GM18907 (cell line): ENCODE measurements at regions not wholly inside any gene's neighbourhood (a gene's known extent, or its start where the extent isn't known, plus 50 kb on each side); places are given as distances from the start of the nearest gene placed in this dataset.
"Not testable (repeated sequence)": the region's sequence is repeated elsewhere in the genome, so short reads cannot be mapped to it uniquely, and the experiment has no call there.

ENCODE experiments used
- ATAC-seq: cut with Tn5 transposase; IDR thresholded peaks from one replicate; pipeline ENCODE4 v1.9.1; 2021; ENCODE audit warnings: mild to moderate bottlenecking, moderate library complexity; ENCODE audit not compliant: unreplicated experiment

GRCh38 chr16:10312784-10313724 lies 72.8 kb upstream of the ATF7IP2 start:
- ATAC-seq, result peak; percentile 83

GRCh38 chr16:10314317-10314716 lies 71.5 kb upstream of the ATF7IP2 start:
- ATAC-seq, result no peak

GRCh38 chr16:10314811-10315210 lies 71.0 kb upstream of the ATF7IP2 start:
- no peak for ATAC-seq

GRCh38 chr16:10317425-10318001 lies 68.3 kb upstream of the ATF7IP2 start:
- no peak for ATAC-seq

DNA sequence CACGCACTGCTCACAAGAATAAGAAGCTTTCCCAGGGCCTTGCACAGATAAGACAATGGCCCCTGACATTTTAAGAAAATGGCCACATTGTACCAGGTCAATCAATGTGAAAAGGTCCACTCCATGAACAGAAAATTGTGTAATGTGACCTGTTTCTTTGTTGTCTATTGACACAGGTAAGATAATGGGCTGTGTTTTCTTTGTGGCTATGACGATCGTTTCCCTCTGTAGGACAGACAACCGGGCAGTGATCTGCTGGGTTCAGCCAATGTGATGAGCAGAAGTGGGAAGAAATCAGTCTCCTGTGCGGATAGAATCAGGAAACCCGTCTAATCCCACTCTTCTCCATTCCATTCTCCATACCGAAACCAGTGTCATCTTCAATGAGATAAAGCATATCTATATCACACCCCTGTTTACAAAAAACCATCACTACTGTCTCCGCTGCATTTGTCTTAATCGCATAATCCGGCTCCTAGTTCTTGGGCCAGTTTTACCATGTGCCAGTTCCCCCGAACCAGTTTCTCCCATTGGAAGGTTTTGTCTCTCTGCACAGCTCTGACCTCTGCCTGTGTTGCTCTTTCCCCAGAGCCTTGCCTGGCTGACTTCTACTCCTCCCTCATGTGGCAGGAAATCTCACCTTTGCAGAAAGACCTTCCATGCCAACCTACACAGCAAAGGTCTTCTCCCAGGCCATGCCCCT lies 66.9 kb upstream of the ATF7IP2 start:
- ATAC-seq, result no peak

- ATAC-seq, result no peak
These were observed 64.2 kb upstream of the ATF7IP2 start for GRCh38 chr16:10321407-10322387.

DNA sequence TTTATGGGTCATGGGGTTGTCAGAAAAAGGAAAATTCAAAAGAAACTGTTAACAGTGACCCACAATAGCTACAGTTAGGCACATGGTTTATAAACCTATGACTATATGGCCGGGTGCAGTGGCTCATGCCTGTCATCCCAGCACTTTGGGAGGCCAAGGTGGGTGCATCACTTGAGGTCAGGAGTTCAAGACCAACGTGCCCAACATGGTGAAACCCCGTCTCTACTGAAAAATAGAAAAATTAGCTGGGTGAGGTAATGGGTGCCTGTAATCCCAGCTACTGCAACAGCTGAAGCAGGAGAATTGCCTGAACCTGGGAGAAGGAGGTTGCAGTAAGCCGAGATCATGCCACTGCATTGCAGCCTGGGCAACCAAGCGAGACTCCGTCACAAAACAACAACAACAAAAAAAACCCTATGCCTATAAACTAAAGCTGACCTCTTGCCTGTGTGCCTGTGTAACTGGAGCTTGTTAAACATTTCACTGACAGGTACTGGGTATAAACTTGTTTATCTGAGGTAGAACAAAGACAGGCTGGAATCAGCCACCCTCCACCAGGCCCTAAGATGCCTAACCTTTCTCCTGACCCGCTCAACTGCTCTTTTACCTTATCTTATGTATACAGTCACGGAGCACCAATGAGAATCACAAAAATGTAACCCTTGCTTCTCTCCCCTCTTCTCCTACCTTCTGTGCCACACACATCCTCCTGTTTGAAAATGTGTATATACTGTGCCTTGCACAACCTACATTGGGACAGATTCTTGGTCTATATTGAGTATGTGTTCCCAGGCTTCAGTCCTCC lies 62.9 kb upstream of the ATF7IP2 start:
- no peak for ATAC-seq

- no peak for ATAC-seq
These were observed 62.4 kb upstream of the ATF7IP2 start for GRCh38 chr16:10323528-10323869.

DNA sequence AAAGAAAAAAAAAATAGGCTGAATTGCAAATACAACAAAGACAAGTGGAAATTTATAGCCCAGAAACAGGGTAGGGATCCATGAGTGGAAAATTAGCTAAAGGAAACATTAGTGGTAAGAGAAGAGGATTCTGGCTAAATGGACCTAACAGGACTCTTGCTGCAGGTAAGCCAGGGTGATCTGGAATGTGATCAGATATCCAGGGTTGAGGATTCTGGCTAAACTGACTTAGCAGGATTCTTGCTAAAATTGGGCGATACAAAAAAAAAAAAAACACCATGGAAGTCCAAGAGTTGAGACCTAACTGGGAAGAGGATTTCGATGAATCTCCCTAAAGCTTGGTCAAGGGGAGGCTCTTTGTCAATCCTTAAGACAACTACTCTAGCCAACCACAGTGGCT lies 61.7 kb upstream of the ATF7IP2 start:
- ATAC-seq, result no peak

DNA sequence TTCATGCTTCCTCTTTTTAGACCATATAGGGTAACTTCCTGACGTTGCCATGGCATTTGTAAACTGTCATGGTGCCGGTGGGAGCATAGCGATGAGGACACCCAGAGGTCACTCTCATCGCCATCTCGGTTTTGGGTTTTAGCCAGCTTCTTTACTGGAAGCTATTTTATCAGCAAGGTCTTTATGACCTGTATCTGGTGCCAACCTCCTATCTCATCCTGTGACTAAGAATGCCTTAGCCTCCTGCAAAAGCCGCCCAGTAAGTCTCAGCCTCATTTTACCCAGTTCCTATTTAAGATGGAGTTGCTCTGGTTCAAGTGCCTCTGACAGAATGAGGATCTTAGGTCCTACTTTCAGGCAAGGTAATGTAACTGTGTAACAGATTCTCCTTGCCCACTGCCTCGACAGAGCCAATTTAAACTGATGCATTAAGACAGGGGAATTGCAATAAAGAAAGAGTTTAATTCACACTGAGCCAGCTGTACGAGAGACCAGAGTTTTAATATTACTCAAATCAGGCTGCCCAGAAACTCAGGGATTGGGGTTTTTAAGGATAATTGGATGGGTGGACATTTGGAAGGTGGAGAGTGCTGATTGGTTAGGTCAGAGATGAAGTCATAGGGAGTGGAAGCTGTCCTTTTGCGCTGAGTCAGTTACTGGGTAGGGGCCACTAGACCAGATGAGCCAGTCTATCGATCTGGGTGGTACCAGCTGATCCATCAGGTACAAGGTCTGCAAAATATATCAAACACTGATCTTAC lies 59.9 kb upstream of the ATF7IP2 start:
- no peak for ATAC-seq

- no peak for ATAC-seq
These were observed 59.2 kb upstream of the ATF7IP2 start for GRCh38 chr16:10326647-10327046.

DNA sequence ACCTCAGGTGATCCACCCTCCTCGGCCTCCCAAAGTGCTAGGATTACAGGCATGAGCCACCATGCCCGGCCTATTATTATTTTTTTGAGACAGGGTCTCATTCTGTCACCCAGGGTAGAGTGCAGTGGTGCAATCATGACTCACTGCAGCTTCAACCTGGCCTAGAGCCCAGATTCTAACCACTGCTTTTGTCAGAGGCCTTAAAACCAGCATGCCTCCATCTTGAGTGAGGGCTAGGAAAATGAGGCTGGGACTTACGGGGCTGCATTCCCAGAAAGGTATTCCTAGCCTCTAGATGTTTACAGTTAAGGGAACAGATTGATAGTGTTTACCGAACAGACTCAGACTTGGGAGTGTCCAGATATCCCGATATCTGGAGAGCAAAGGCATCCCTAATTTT lies 57.6 kb upstream of the ATF7IP2 start:
- not testable (repeated sequence) for ATAC-seq

DNA sequence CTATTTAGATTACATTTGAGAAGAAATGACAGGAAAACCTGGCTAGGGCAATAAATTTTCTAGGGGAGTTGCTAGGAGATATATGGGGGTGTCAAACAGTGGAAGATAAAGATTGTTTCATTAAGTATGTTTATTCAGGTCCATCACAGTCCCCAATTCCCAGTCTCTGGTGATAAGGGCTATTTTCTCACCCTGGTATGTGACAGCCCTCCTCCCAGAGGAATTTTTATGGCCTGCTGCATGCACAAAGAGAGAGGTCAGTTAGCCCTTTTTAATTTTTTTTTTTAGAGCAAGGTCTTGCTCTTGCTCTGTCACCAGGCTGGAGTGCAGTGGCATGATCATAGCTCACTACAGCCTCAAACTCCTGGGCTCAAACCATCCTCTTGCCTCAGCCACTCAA lies 53.6 kb upstream of the ATF7IP2 start:
- ATAC-seq, result no peak

DNA sequence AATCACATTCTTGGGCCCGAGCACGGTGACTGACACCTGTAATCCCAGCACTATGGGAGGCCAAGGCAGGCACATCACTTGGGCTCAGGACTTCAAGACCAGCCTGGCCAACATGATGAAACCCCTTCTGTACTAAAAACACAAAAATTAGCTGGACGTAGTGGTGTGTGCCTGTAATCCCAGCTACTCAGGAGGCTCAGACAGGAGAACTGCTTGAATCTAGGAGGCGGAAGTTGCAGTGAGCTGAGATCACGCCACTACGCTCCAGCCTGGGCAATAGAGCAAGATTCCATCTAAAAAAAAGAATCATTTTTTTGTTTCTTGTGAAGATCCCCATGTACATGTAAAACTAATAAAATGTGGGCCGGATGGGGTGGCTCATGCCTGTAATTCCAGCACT lies 53.1 kb upstream of the ATF7IP2 start:
- ATAC-seq, result no peak

DNA sequence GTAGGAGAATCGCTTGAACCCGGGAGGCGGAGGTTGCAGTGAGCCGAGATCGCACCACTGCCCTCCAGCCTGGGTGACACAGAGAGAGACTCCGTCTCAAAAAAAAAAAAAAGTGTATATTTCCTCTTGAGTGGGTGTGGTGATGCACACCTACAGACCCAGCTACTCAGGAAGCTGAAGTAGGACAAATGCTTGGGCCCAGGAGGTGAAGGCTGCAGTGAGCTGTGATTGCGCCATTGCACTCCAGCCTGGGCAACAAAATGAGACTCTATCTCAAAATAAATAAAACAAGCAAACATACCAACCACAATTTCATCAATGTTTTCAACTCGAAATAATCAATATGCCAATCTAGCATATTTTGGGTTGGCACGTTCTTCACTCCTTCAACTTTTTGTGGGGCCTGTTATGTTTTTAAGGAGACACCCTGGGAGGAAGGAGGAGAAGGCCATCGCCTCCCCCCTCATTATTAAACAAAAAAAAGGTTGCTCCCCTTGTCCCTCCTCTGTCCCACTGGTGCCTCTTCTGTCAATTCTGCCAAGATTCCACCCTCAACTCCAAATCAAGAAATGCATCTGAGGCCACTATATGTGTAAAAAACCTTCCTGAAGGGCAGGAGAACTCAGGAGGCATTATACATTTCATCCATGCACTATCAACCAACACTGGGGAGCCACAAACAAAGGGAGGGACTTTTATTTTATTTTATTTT lies 52.4 kb upstream of the ATF7IP2 start:
- no peak for ATAC-seq

DNA sequence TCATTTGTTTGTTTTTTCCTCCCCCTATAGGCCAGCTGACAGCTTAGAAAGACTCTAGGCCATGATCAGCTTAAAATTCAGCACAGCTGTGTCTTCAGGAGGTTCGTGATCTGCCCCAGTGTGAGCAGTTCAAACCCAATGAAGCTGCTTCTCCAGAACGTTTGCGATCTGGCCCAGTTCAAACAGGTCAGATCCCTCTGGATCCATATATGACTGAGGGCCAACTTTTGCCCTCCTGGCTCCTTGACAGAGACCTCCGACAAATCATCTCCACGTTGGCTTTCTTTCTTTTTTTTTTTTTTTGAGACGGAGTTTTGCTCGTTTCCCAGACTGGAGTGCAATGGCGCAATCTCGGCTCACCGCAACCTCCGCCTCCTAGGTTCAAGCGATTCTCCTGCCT lies 50.2 kb upstream of the ATF7IP2 start:
- ATAC-seq, result no peak
